ENCODE measurements at regions not wholly inside any gene's neighbourhood (a gene's known extent, or its start where the extent isn't known, plus 50 kb on each side); places are given as distances from the start of the nearest gene placed in this dataset.

- ChIA-PET CTCF (no interaction called here), POLR2A (ENCODE audit: low non-redundant PET) (no interaction called here)
- no peak for TF ChIP-seq CTCF (conservative IDR thresholded peaks at IDR 0.05; ENCODE audit: low read depth, low read length)
- no peak for TF ChIP-seq EZH2 (IDR thresholded peaks at IDR 0.05; ENCODE audit: borderline replicate concordance, low read depth, low read length, poor library complexity, severe bottlenecking)
- H3K36me3 ChIP-seq (ENCODE audit: insufficient read depth, low read length, poor library complexity, severe bottlenecking): no peaks in the 10 kb centered on the region
- intact Hi-C loops (cut with micrococcal nuclease; ENCODE audit: unreplicated experiment): no loop called here
- no peaks in the 10 kb centered on the region for H3K9me3 ChIP-seq (ENCODE audit: low read depth, low read length, poor library complexity, severe bottlenecking)
- no peaks in the 10 kb centered on the region for H3K27me3 ChIP-seq (replicated peaks; ENCODE audit: insufficient read depth, low read depth, low read length, poor library complexity)
- DNase-seq (ENCODE audit: low spot score): no peak
- no peak overlapping the region for H3K4me3 ChIP-seq (ENCODE audit: low read depth, low read length, poor library complexity, severe bottlenecking)
- H3K4me1 ChIP-seq (ENCODE audit: insufficient read depth, low read length, poor library complexity, severe bottlenecking): no peaks in the 10 kb centered on the region
- no TSS peak for BruUV-seq (replicated peaks)
- no peak overlapping the region for H3K27ac ChIP-seq (ENCODE audit: low read depth, low read length, poor library complexity, severe bottlenecking)
These were observed 96.7 kb upstream of the CXADR start for GRCh38 chr21:17416139-17416538.

GRCh38 chr21:17422931-17423330 is 89.9 kb upstream of the CXADR start:
- ChIA-PET CTCF (no interaction called here), POLR2A (ENCODE audit: low non-redundant PET) (no interaction called here)
- Histone ChIP-seq H3K27me3 (replicated peaks; ENCODE audit: insufficient read depth, low read depth, low read length, poor library complexity) (no peaks in the 10 kb centered on the region), H3K27ac (ENCODE audit: low read depth, low read length, poor library complexity, severe bottlenecking) (no peak overlapping the region), H3K4me3 (ENCODE audit: low read depth, low read length, poor library complexity, severe bottlenecking) (no peak overlapping the region), H3K4me1 (ENCODE audit: insufficient read depth, low read length, poor library complexity, severe bottlenecking) (no peaks in the 10 kb centered on the region), H3K9me3 (ENCODE audit: low read depth, low read length, poor library complexity, severe bottlenecking) (no peaks in the 10 kb centered on the region), H3K36me3 (ENCODE audit: insufficient read depth, low read length, poor library complexity, severe bottlenecking) (no peaks in the 10 kb centered on the region)
- BruUV-seq (replicated peaks): no TSS peak
- TF ChIP-seq EZH2 (IDR thresholded peaks at IDR 0.05; ENCODE audit: borderline replicate concordance, low read depth, low read length, poor library complexity, severe bottlenecking) (no peak), CTCF (conservative IDR thresholded peaks at IDR 0.05; ENCODE audit: low read depth, low read length) (no peak)
- intact Hi-C loops (cut with micrococcal nuclease; ENCODE audit: unreplicated experiment): no loop called here
- no peak for DNase-seq (ENCODE audit: low spot score)

GRCh38 chr21:17427157-17427556 is 85.7 kb upstream of the CXADR start:
- intact Hi-C loops (cut with micrococcal nuclease; ENCODE audit: unreplicated experiment): no loop called here
- Histone ChIP-seq H3K27ac (ENCODE audit: low read depth, low read length, poor library complexity, severe bottlenecking) (no peak overlapping the region), H3K4me3 (ENCODE audit: low read depth, low read length, poor library complexity, severe bottlenecking) (no peak overlapping the region), H3K4me1 (ENCODE audit: insufficient read depth, low read length, poor library complexity, severe bottlenecking) (no peaks in the 10 kb centered on the region), H3K9me3 (ENCODE audit: low read depth, low read length, poor library complexity, severe bottlenecking) (no peaks in the 10 kb centered on the region), H3K27me3 (replicated peaks; ENCODE audit: insufficient read depth, low read depth, low read length, poor library complexity) (no peaks in the 10 kb centered on the region), H3K36me3 (ENCODE audit: insufficient read depth, low read length, poor library complexity, severe bottlenecking) (no peaks in the 10 kb centered on the region)
- TF ChIP-seq EZH2 (IDR thresholded peaks at IDR 0.05; ENCODE audit: borderline replicate concordance, low read depth, low read length, poor library complexity, severe bottlenecking) (no peak), CTCF (conservative IDR thresholded peaks at IDR 0.05; ENCODE audit: low read depth, low read length) (no peak)
- POLR2A ChIA-PET (ENCODE audit: low non-redundant PET): no interaction called here
- no TSS peak for BruUV-seq (replicated peaks)
- CTCF ChIA-PET: no interaction called here
- DNase-seq (ENCODE audit: low spot score): no peak

All from A673 (cell line).